ENCODE measurements at regions not wholly inside any gene's neighbourhood (a gene's known extent, or its start where the extent isn't known, plus 50 kb on each side); places are given as distances from the start of the nearest gene placed in this dataset.

DNA sequence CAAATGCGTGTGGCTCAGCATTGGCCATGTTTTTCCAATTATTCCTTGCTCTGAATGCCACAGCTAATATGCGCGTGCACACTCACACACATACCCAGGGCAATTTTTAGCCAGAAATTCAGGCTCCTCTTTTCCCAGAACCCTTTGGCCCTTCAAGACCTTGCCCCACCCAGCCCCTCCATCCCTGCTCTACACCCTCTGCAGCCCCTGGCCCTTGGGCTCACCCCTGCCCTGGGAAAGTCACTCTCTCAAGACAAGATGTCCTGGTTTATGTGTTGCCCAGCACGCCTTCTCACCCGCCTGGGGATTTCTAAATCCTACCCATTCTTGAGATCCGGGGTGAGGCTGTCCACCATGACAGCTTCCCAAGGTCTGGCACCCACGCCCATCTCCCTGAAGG lies 319.7 kb downstream of the CYP26B1 start:
- DNase-seq (ENCODE audit: low spot score): no peak
- TF ChIP-seq EZH2 (IDR thresholded peaks at IDR 0.05; ENCODE audit: borderline replicate concordance, low read depth, low read length, poor library complexity, severe bottlenecking): no peak
- TF ChIP-seq, protein P1, sequence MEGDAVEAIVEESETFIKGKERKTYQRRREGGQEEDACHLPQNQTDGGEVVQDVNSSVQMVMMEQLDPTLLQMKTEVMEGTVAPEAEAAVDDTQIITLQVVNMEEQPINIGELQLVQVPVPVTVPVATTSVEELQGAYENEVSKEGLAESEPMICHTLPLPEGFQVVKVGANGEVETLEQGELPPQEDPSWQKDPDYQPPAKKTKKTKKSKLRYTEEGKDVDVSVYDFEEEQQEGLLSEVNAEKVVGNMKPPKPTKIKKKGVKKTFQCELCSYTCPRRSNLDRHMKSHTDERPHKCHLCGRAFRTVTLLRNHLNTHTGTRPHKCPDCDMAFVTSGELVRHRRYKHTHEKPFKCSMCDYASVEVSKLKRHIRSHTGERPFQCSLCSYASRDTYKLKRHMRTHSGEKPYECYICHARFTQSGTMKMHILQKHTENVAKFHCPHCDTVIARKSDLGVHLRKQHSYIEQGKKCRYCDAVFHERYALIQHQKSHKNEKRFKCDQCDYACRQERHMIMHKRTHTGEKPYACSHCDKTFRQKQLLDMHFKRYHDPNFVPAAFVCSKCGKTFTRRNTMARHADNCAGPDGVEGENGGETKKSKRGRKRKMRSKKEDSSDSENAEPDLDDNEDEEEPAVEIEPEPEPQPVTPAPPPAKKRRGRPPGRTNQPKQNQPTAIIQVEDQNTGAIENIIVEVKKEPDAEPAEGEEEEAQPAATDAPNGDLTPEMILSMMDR (conservative IDR thresholded peaks at IDR 0.05; ENCODE audit: low read depth, low read length): no peak
- Histone ChIP-seq H3K36me3 (ENCODE audit: insufficient read depth, low read length, poor library complexity, severe bottlenecking) (no peaks in the 10 kb centered on the region), H3K4me1 (ENCODE audit: insufficient read depth, low read length, poor library complexity, severe bottlenecking) (no peaks in the 10 kb centered on the region), H3K27me3 (replicated peaks; ENCODE audit: insufficient read depth, low read depth, low read length, poor library complexity) (peaks cover 11% of the 10 kb centered on the region), H3K27ac (ENCODE audit: low read depth, low read length, poor library complexity, severe bottlenecking) (no peak overlapping the region), H3K9me3 (ENCODE audit: low read depth, low read length, poor library complexity, severe bottlenecking) (no peaks in the 10 kb centered on the region), H3K4me3 (ENCODE audit: low read depth, low read length, poor library complexity, severe bottlenecking) (no peak overlapping the region)
- ChIA-PET CTCF (no interaction called here), POLR2A (ENCODE audit: low non-redundant PET) (no interaction called here)
- intact Hi-C loops (cut with micrococcal nuclease; ENCODE audit: unreplicated experiment): no loop called here
- BruUV-seq (replicated peaks): no TSS peak

DNA sequence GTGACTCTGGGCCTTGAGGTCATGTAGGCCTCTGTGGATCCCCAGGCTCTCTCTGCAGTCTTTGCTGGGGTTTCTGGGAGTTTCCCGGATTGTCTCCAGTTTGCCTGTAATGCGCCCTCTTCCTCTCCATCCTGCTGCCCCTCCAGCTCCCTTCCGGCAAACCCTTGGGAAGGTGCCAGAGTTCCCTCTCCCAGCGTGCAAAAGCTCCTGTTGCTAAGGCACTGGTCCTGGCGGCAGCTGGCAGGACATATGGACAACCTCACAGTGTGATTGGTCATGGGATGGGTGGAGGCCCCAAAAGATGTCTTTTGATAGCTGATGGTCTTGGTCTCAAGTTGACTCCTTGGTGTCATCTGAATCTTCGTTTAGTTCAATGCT lies 320.1 kb downstream of the CYP26B1 start:
- H3K4me3 ChIP-seq (ENCODE audit: low read depth, low read length, poor library complexity, severe bottlenecking): no peak overlapping the region
- no peaks in the 10 kb centered on the region for H3K36me3 ChIP-seq (ENCODE audit: insufficient read depth, low read length, poor library complexity, severe bottlenecking)
- ChIA-PET CTCF (no interaction called here), POLR2A (ENCODE audit: low non-redundant PET) (no interaction called here)
- H3K9me3 ChIP-seq (ENCODE audit: low read depth, low read length, poor library complexity, severe bottlenecking): no peaks in the 10 kb centered on the region
- no peak overlapping the region for H3K27ac ChIP-seq (ENCODE audit: low read depth, low read length, poor library complexity, severe bottlenecking)
- no peaks in the 10 kb centered on the region for H3K4me1 ChIP-seq (ENCODE audit: insufficient read depth, low read length, poor library complexity, severe bottlenecking)
- no peak for TF ChIP-seq EZH2 (IDR thresholded peaks at IDR 0.05; ENCODE audit: borderline replicate concordance, low read depth, low read length, poor library complexity, severe bottlenecking)
- TF ChIP-seq, protein P1 (conservative IDR thresholded peaks at IDR 0.05; ENCODE audit: low read depth, low read length): no peak
- H3K27me3 ChIP-seq (replicated peaks; ENCODE audit: insufficient read depth, low read depth, low read length, poor library complexity): peaks cover 11% of the 10 kb centered on the region
- no TSS peak for BruUV-seq (replicated peaks)
- no peak for DNase-seq (ENCODE audit: low spot score)
- intact Hi-C loops (cut with micrococcal nuclease; ENCODE audit: unreplicated experiment): no loop called here

DNA sequence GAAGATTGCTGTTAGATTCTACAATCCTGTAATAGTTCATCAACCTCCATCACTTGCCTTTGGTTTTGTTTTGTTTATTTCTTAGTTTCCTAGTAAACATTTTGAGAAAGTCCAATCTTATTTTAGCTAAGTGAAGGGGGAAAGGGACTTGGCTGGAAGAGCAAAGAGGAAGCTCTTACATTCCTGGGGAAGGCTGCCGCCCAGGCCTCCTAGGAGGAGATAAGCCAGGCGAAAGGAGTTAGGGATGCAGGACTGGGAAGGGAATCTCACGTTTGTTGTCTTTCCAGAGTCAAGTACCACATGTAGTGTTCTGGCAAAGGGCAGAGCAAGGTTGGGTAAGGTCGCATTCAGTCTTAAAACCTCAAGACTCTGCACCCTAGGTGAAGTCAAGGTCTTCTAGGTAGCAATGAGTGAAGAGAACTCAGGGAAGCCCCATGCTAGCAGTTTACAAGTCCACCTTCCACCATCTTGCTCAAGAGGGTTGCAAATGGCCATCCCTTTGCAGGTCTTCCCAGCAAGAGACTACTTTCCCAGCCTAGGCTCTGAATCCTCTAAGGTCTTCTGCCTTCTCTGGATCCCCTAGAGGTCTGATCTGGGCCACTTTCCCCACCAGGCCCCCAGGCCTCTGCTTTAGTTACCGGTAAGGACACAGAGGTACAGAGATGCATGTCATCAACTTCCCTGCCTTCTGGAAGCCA lies 320.7 kb downstream of the CYP26B1 start:
- peaks cover 11% of the 10 kb centered on the region for H3K27me3 ChIP-seq (replicated peaks; ENCODE audit: insufficient read depth, low read depth, low read length, poor library complexity)
- no TSS peak for BruUV-seq (replicated peaks)
- DNase-seq (ENCODE audit: low spot score): no peak
- no peaks in the 10 kb centered on the region for H3K9me3 ChIP-seq (ENCODE audit: low read depth, low read length, poor library complexity, severe bottlenecking)
- CTCF ChIA-PET: interaction anchor here (0.6 kb wide), 1 partner anchor 27 kb away, joined by 5 read pairs; no protein-coding TSS in a partner anchor
- TF ChIP-seq, protein P1 (conservative IDR thresholded peaks at IDR 0.05; ENCODE audit: low read depth, low read length): no peak
- no peak for TF ChIP-seq EZH2 (IDR thresholded peaks at IDR 0.05; ENCODE audit: borderline replicate concordance, low read depth, low read length, poor library complexity, severe bottlenecking)
- no peak overlapping the region for H3K27ac ChIP-seq (ENCODE audit: low read depth, low read length, poor library complexity, severe bottlenecking)
- POLR2A ChIA-PET (ENCODE audit: low non-redundant PET): no interaction called here
- no peak overlapping the region for H3K4me3 ChIP-seq (ENCODE audit: low read depth, low read length, poor library complexity, severe bottlenecking)
- intact Hi-C loops (cut with micrococcal nuclease; ENCODE audit: unreplicated experiment): no loop called here
- no peaks in the 10 kb centered on the region for H3K4me1 ChIP-seq (ENCODE audit: insufficient read depth, low read length, poor library complexity, severe bottlenecking)
- no peaks in the 10 kb centered on the region for H3K36me3 ChIP-seq (ENCODE audit: insufficient read depth, low read length, poor library complexity, severe bottlenecking)

Data from A673 (cell line).